Glomerular visceral epithelial cell (primary cell): ENCODE measurements at regions not wholly inside any gene's neighbourhood (a gene's known extent, or its start where the extent isn't known, plus 50 kb on each side); places are given as distances from the start of the nearest gene placed in this dataset.
"Not testable (repeated sequence)": the region's sequence is repeated elsewhere in the genome, so short reads cannot be mapped to it uniquely, and the experiment has no call there.

Source experiments
- DNase-seq: peaks from one replicate; pipeline ENCODE4 v3.0.0-alpha.2; 2016; ENCODE audit errors: extremely low spot score

GRCh38 chr10:46796351-46796750 lies 114.9 kb upstream of the PTPN20 start:
- DNase-seq = not testable (repeated sequence)

DNA sequence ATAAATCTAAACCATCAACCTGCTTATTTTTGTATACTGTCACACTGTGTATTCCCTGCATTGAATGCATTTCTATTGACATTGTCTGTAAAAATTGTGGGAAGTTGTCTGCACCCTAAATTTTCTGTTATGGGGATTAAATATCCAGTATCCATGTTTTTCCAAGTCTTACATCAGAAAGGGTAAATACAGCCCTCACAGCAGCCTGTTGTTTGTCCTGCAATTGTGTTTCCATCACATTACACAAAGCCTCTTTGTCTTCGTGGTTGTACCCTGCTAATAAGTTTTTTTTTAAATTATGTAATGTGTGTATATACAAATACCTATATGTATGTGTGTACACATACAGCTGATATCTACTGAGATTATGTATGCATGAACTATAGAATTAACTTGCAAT lies 109.2 kb upstream of the PTPN20 start:
- not testable (repeated sequence) for DNase-seq

GRCh38 chr10:46803082-46803481 lies 108.1 kb upstream of the PTPN20 start:
- DNase-seq = not testable (repeated sequence)

DNA sequence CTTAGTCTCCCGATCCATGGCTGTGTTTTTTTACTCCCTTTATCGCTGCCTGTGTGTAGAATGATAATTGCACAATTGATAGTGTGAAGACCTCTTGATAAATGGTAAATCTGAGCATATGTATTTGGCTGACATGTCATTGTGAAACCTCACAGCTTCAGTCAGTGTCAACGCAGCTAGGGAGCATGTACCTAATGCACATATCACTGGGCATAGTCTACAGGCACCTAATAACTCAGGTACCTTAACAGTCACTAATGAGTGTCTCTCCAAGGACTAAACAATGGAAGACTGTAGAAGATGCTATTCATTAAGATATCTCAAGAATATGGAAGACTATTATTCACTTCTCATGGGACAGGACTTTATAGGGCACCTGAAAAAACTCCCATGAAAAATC lies 101.0 kb upstream of the PTPN20 start:
- not testable (repeated sequence) for DNase-seq

DNA sequence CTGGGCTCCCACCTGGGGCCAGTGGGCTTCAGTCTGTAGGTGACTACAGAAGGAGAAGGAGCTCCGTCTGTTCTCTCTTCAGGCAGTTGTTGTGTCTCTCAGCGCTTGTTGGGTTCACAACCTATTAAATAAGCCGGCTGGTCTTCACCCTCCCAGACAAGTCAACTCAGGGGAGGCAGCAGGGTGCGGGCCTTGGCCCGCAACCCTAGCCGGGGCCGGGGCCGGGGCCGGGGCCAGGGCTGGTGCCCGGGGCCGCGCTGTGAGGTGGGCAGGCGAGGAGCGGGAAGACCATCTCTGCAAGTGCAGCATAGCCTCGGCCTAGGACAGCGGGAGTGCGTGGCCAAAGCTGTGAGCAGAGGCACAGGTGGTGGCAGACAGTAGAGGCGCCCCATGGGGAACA lies 95.1 kb upstream of the PTPN20 start:
- not testable (repeated sequence) for DNase-seq

- not testable (repeated sequence) for DNase-seq
Measured at GRCh38 chr10:46840393-46841050, 70.7 kb upstream of the PTPN20 start.

GRCh38 chr10:46841051-46841593 lies 70.1 kb upstream of the PTPN20 start:
- DNase-seq = not testable (repeated sequence)

- DNase-seq = not testable (repeated sequence)
Measured at GRCh38 chr10:46845194-46845593, 66.0 kb upstream of the PTPN20 start.

DNA sequence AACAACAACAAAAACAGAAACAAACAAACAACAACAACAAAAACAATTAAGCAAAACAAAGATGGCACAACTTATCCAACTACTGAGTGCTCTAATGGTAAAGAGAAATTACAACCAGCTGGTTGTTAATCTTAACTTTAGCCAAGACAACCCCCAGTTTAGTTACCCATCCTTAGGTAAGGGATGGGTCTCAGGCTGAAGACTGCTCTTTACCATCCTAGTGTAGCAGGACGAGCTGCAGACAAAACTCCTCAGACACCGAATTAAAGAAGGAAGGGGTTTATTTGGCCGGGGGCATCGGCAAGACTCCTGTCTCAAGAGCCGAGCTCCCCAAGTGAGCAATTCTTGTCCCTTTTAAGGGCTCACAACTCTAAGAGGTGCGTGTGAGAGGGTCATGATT lies 65.6 kb upstream of the PTPN20 start:
- not testable (repeated sequence) for DNase-seq

DNA sequence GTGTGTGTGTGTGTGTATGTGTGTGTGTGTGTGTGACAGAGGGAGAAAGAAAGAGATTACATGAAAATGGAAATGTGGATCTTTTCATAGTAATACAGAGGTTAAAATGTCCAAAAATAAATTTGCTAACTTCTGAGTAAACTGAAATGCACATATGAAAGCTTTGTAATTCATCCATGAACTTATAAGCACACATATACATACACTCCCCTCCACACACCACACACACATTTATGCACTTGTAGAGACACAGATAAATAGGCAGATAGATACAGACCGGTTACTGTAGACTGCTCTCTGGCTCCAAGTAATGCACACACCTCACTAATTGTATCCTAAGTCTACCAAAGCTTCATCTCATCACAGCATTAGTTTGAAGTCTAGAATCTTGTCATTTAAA lies 50.5 kb upstream of the PTPN20 start:
- DNase-seq = not testable (repeated sequence)
